Fibroblast of skin of abdomen (primary cell): ENCODE measurements at regions not wholly inside any gene's neighbourhood (a gene's known extent, or its start where the extent isn't known, plus 50 kb on each side); places are given as distances from the start of the nearest gene placed in this dataset.

ENCODE experiments used
- DNase-seq: peaks from one replicate; pipeline ENCODE4 v3.0.0-alpha.2; 2013

DNA sequence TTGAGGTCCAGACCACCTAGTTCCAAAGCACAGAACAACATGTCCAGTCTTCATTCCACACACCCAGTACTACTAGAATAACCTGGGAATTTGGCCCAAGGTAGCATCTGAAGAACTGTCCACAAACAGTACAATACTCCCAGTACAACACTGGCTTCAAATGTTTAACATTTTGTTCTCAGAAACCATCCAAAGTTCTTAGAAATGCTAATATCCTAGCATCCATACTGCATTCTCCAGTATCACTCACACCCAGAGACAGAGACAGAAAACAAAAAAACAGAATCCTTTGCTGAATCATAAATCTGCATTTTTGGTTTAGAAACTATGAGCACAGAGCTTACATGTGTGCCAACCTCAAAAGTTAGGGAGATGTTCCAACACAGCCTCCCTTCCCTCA lies 490.8 kb downstream of the FOXO1 start:
- DNase-seq = no peak

GRCh38 chr13:40176242-40176641 lies 490.2 kb downstream of the FOXO1 start:
- no peak for DNase-seq

- DNase-seq = no peak
Observed at GRCh38 chr13:40178130-40178529, 488.3 kb downstream of the FOXO1 start.

- no peak for DNase-seq
Observed at GRCh38 chr13:40179445-40180281, 486.8 kb downstream of the FOXO1 start.

DNA sequence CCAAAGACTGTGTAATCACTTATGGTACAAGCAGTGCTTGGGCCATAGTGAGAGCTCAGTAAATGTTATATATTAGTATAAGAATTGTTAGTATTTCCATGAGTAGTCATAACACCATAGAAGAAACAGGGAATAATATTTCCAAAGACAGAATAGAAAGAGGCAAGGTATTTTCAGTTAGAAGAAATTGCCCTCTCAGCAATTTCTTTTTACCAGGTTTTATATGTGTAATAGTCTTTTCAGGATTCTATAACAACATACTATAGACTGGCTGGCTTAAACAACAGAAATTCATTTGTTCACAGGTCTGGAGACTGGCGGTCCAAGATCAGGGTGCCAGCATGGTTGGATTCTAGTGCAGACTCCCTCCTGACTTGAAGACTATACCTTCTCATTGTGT lies 485.7 kb downstream of the FOXO1 start:
- DNase-seq = no peak

DNA sequence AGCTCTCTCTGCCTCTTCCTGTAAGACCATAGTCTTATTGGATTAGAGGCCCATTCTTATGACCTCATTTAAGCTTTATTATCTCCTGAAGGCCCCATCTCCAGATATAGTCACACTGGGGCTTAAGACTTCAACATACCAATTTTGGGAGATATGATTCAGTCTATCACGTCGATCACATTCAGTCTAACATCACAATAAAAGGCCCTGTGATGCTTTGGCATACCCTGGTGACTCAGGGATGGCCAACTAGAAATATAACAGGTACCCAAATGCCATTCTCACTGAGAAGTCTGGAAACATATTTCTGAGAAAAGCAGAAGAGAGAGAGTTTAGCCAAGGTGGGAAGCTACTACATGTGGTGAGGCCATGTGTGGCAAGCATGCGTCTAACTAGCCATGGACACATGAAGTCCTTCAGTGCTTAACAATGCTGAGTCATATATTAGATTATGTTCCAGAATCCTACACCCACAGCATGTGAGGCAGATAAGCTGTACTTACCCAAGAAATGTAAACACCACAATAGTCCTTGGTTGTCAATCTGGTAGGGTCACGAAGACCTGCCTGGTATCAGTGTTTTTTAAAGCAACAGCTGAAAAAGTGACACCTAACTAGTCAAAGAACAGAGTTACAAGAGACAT lies 485.1 kb downstream of the FOXO1 start:
- DNase-seq = peak; percentile 21

- DNase-seq = no peak
Observed at GRCh38 chr13:40182591-40182990, 483.9 kb downstream of the FOXO1 start.

GRCh38 chr13:40185414-40185813 lies 481.0 kb downstream of the FOXO1 start:
- no peak for DNase-seq

- no peak for DNase-seq
Observed at GRCh38 chr13:40186041-40186440, 480.4 kb downstream of the FOXO1 start.

GRCh38 chr13:40186626-40187323 lies 479.7 kb downstream of the FOXO1 start:
- DNase-seq = no peak

DNA sequence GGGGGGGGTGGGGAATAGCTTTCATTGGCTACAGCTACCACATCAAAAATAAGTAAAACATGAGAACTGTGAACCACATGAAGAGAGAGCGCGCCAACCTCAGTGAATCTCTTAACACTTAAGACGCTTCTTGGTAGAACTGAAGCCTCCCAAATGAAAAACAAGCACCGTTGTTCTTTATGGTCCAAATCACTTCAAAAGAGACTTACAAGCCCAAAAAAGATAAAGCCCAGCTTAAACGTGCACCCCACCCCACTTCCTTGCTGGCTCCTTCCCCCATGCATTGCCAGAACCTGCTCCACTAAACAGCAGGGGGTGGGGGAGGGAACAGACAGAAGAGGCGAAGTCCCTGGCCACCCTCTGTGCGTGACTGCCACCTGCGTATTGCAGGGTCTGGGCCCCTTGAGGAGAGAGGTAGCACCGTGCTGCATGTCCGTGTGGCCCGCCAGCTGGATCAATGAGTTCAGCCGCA lies 479.1 kb downstream of the FOXO1 start:
- no peak for DNase-seq

DNA sequence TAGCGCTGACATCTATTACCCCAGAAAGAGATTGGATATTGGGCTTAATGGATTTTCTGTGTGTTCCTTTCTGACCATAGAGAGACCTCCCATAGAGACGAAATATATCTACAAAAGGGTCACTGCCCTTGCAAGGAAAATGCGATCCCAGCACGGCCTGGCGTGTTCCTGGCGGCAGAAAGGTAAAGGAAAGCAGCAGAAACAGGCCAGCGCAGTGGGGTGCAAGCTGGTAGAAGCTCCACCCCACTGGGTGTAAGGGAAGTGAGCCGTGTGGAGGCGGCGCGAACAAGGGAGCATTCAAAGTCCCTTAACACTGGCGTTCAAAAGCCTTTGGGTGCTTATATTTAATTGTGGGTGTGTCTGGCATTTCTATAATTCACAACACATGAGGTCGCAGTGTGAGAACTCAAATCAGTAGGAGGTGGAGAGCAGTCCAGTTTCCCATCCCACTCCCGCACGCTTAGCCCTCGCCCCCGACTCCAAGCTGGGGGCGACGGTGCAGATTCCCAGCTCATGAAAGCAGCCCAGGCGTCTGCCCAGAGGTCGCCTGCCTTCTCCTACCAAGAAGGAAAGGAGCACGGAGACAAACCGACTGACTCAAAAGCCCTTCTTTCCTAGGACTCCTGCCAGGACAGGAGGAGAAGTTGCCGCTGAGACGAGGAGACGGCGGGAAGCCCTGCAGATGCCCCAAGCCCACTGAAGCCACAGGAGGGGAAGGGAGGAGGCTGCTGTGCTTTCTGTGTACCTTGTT lies 478.4 kb downstream of the FOXO1 start:
- DNase-seq = no peak

DNA sequence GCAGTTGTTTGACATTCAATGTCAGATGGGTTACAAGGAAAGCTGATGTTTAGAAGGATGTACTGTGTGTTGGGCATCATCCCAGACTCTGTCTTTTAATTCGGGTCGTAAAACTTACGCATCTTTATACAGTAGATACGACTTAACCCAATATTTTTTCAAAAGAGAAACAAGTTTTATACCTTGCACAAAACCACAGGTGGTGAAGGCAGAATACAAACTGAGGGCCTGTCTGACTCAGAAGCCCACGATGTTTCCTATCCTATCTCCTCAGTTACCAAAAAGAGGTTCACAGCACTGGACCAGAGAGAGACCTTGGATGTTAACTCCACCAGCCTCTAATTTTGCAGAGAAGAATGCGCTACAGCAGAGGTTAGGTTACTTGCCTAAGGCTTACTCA lies 477.0 kb downstream of the FOXO1 start:
- no peak for DNase-seq

DNA sequence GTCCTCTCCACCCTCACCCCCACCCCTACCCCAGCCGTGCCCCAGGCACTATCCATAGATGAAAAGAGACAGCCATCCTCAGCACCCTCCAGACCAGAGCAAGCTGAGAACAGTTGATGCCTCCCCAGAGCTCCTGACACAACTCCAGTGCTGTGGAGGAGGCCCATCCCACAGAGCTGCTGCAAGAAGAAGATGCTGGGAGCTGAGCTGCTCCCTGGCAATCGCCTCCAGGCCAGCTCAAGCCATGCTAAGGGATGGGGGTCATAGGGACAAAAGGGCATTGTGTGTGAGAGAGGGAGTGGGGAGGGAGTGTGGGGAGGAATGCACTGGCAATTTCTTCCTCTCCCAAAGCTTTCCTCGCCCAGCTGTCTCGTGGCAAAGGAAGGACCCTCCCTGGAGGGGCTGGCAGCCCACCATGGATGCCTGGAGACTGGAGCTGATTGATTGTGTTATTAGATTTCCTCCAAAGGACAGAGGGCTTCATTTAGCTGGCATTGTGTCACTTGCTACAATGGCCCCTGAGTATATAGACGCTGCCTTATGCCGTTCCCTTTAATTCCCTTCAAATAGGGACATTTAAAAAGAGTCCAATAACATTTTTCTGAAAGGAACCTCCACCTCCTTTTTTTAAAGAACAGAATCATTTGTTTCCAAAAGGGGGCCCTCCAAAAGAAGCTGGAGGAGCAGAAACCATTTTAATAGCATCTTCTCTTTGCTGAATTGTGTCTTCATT lies 476.4 kb downstream of the FOXO1 start:
- DNase-seq = no peak

- DNase-seq = peak; percentile 64
Observed at GRCh38 chr13:40190641-40191100, 475.8 kb downstream of the FOXO1 start.

DNA sequence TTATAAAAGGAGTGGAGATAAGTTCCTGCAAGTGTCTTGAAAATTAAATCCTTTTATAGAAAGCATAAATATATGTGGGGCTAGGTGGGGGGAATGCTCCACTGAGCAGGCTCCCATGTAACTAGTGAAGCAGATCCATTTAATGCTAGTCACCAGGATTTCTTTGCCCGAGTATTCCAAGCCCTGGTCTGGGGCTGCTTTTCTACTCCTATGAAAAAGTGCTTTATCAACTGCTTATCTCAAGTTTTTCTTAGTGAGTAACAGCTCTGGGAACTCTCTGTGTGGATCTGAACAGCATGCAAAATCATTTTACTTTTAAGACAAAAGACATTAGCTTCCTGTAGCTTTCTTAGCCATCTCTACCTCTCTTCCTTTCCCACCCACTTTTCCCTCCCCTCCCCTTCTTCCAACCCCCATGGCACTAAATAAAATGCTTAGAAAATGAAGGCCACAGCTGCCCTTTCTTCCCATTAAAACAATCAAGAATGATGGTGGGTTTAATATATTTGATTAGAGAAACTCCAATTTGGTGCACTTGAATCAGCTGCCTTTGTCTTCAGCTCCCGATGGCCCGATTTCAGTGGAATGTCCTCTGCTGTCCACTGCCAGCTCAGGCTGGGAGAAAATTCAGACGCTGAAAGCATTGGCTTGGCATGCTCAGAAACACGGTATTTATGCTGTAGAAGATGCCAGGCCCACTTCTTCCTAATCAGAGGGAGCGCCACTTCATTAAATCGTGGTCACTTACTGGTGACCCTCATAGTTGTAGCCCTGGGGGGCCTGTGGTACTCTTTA lies 475.1 kb downstream of the FOXO1 start:
- DNase-seq = no peak

- DNase-seq = no peak
Observed at GRCh38 chr13:40192452-40192851, 474.0 kb downstream of the FOXO1 start.

DNA sequence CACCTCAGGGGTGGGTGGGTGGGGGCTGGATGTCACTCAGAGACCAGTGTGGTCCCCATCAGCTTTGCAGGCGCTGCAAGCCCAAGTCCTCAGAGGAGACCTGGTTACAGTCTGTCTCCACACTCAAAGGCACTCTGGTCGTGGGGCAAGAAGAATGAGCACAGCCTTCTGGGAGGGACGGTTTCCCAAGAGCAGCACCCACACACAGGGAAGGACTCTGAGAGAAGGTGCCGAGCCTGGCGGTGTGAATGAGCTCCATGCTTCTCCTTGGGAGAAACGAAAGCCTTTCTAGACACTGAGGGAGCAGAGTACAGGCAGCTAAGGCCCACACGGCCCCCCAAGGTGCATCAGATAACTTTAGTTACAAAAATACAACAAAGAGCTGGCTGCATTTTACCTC lies 473.6 kb downstream of the FOXO1 start:
- DNase-seq = no peak

DNA sequence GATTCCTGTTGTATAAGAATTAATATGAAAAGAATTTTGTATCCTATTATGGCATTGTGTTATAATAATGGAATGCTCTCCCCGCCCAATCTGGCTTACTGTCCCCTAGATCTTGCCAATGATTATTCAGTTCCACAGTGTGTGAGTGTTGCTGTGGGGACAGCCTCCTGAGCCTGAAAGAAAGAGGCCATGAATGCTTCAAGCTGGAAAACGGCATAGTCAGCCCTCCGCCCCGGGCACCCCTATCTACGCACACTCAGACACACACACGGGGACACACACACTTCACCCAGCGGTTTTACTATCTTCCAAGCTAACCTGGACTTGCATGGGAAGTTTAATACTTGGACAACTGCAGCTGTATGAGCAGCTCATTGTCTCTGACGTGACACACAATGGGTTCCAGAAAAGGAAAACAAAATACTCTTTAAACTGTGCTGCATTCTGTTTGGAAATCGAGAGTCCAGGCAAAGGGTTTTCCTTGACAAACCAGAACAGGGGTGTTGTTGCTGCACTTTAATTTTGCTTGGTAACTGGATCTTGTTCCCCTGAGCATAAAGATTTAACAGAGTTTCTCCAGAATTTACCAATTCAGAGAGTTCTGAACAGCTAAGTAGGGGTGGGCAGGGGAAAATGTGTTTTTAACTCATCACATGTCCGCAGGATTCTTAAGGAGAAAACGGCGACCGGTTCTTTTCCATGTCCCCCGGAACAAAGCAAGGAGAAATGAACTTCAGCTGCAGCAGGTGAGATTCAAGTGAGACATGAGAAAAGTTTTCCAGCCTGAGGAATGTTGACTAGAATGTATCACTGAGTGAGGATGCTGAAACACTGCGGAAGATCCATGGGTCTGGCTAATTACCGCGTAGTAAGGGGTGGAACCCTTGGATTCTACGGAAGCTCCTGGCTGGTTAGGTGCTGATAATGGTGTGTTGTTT lies 472.9 kb downstream of the FOXO1 start:
- peak; percentile 18 for DNase-seq
